Vagina (tissue), 2 donors: ENCODE measurements at regions not wholly inside any gene's neighbourhood (a gene's known extent, or its start where the extent isn't known, plus 50 kb on each side); places are given as distances from the start of the nearest gene placed in this dataset.

Experiments used
- POLR2A ChIP-seq, 2 donors: fragments of 450-650 bp; IDR thresholded peaks; one replicate each; pipeline ENCODE4 v1.6.1; 2017; ENCODE audit warnings: antibody characterized with exemption in 2 of 2, mild to moderate bottlenecking in 2 of 2, moderate library complexity in 2 of 2
- TF ChIP-seq, protein P1 (sequence below), 3 experiments: fragments of 450-650 bp in 2 of 3; fragments of 200-600 bp in 1 of 3; sonication (generic) in 1 of 3; IDR thresholded peaks; one replicate each; pipeline ENCODE4 v1.5.1; 2017 to 2019; ENCODE audit warnings: antibody characterized with exemption in 3 of 3, mild to moderate bottlenecking in 2 of 3, moderate library complexity in 2 of 3

DNA sequence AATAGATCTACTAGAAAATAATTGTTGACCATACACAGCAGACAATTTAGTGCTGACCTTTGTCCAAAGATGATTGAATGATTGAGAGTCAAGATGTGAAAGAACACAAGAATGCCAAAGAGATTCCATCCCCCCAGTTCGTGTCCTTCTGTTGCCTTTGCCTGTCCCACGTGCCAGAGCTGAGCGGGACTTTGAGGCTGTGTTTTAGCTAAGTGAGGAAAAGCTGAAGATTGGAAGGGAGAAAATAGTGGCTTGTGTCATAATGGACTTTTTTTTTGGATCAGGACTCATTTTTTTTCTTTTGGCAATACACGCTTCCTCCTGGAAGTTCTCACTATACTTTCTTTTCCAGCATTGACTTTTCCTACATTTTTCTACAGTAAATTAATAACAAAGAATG, 206.6 kb upstream of the MDFIC2 start:
- TF ChIP-seq POLR2A (IDR thresholded peaks at IDR 0.05): no peak
- TF ChIP-seq, protein P1, sequence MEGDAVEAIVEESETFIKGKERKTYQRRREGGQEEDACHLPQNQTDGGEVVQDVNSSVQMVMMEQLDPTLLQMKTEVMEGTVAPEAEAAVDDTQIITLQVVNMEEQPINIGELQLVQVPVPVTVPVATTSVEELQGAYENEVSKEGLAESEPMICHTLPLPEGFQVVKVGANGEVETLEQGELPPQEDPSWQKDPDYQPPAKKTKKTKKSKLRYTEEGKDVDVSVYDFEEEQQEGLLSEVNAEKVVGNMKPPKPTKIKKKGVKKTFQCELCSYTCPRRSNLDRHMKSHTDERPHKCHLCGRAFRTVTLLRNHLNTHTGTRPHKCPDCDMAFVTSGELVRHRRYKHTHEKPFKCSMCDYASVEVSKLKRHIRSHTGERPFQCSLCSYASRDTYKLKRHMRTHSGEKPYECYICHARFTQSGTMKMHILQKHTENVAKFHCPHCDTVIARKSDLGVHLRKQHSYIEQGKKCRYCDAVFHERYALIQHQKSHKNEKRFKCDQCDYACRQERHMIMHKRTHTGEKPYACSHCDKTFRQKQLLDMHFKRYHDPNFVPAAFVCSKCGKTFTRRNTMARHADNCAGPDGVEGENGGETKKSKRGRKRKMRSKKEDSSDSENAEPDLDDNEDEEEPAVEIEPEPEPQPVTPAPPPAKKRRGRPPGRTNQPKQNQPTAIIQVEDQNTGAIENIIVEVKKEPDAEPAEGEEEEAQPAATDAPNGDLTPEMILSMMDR (IDR thresholded peaks at IDR 0.05): no peak
